B cell (primary cell): ENCODE measurements at regions not wholly inside any gene's neighbourhood (a gene's known extent, or its start where the extent isn't known, plus 50 kb on each side); places are given as distances from the start of the nearest gene placed in this dataset.

Experiments used
- EZH2 ChIP-seq: IDR thresholded peaks from 2 replicates; pipeline ENCODE4 v1.6.1; 2012; ENCODE audit warnings: borderline replicate concordance, low read depth, mild to moderate bottlenecking, moderate library complexity, low read length; ENCODE audit not compliant: insufficient read depth, poor library complexity, severe bottlenecking
- TF ChIP-seq, protein P1 (sequence below): fragments of 200-600 bp; IDR thresholded peaks from one replicate; pipeline ENCODE4 v1.8.0; 2022; ENCODE audit warnings: antibody characterized with exemption, mild to moderate bottlenecking

DNA sequence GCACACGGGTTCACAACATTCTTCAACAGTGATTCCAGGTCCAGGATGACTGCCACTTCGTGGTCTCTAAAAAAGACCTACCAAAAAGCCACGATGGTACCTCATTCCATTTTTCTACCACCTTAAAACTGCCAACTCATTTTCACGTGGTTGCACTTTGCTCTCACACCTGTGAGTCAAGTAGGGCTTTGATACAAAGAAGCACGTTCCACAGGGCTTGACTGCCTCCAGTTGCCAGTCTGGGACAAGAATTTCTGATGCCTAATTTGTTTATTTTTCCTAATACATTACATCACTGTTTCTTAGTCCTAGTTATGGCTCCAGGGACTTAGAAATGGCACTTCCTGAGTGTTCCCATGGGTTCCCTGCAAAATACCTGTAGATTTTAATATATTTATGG is 911.6 kb upstream of the EEF2KMT start:
- TF ChIP-seq, protein P1, sequence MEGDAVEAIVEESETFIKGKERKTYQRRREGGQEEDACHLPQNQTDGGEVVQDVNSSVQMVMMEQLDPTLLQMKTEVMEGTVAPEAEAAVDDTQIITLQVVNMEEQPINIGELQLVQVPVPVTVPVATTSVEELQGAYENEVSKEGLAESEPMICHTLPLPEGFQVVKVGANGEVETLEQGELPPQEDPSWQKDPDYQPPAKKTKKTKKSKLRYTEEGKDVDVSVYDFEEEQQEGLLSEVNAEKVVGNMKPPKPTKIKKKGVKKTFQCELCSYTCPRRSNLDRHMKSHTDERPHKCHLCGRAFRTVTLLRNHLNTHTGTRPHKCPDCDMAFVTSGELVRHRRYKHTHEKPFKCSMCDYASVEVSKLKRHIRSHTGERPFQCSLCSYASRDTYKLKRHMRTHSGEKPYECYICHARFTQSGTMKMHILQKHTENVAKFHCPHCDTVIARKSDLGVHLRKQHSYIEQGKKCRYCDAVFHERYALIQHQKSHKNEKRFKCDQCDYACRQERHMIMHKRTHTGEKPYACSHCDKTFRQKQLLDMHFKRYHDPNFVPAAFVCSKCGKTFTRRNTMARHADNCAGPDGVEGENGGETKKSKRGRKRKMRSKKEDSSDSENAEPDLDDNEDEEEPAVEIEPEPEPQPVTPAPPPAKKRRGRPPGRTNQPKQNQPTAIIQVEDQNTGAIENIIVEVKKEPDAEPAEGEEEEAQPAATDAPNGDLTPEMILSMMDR = no peak
- TF ChIP-seq EZH2 = no peak
